RKO (cell line): ENCODE measurements at regions not wholly inside any gene's neighbourhood (a gene's known extent, or its start where the extent isn't known, plus 50 kb on each side); places are given as distances from the start of the nearest gene placed in this dataset.

Experiments used
- DNase-seq: peaks from one replicate; pipeline ENCODE4 v3.0.0-alpha.2; 2016; ENCODE audit warnings: low spot score

GRCh38 chr2:41990245-41990644 is 57.6 kb upstream of the PKDCC start:
- DNase-seq: no peak

GRCh38 chr2:41990688-41991087 is 57.1 kb upstream of the PKDCC start:
- DNase-seq: no peak

GRCh38 chr2:41992056-41992642 is 55.7 kb upstream of the PKDCC start:
- no peak for DNase-seq

- no peak for DNase-seq
These were observed 55.0 kb upstream of the PKDCC start for GRCh38 chr2:41992671-41993434.

GRCh38 chr2:41993435-41993925 is 54.3 kb upstream of the PKDCC start:
- no peak for DNase-seq

- DNase-seq: no peak
These were observed 53.6 kb upstream of the PKDCC start for GRCh38 chr2:41994233-41994637.

GRCh38 chr2:41994661-41995060 is 53.2 kb upstream of the PKDCC start:
- DNase-seq: no peak

GRCh38 chr2:41997561-41997960 is 50.3 kb upstream of the PKDCC start:
- no peak for DNase-seq
